Stimulated activated naive CD8-positive, alpha-beta T cell treated with anti-CD3 and anti-CD28 coated beads, Interleukin-15, Interleukin-2, amounts not matched to agents 100 ng/mL and 50 ng/mL, for 24 hours (primary cell): ENCODE measurements at regions not wholly inside any gene's neighbourhood (a gene's known extent, or its start where the extent isn't known, plus 50 kb on each side); places are given as distances from the start of the nearest gene placed in this dataset.

Experiments used
- H3K27ac Mint-ChIP-seq: one replicate; pipeline ENCODE4 v1.8.0; 2021; ENCODE audit warnings: mild to moderate bottlenecking, mixed read lengths
- H3K27me3 Mint-ChIP-seq: one replicate; pipeline ENCODE4 v1.8.0; 2021; ENCODE audit warnings: mixed read lengths
- H3K36me3 Mint-ChIP-seq: one replicate; pipeline ENCODE4 v1.8.0; 2021; ENCODE audit warnings: low read depth, mixed read lengths
- H3K4me1 Mint-ChIP-seq: one replicate; pipeline ENCODE4 v1.8.0; 2021; ENCODE audit warnings: low read depth, mixed read lengths
- H3K4me3 Mint-ChIP-seq: one replicate; pipeline ENCODE4 v1.8.0; 2021; ENCODE audit warnings: mild to moderate bottlenecking, mixed read lengths
- H3K9me3 Mint-ChIP-seq: one replicate; pipeline ENCODE4 v1.8.0; 2021; ENCODE audit warnings: mixed read lengths

- Mint-ChIP-seq H3K36me3 (no peaks in the 10 kb centered on the region), H3K4me1 (no peaks in the 10 kb centered on the region), H3K4me3 (no peak overlapping the region), H3K9me3 (peaks cover 5% of the 10 kb centered on the region), H3K27me3 (no peaks in the 10 kb centered on the region), H3K27ac (no peak overlapping the region)
These were observed 290.7 kb downstream of the RMST start for GRCh38 chr12:97753332-97753731.

- no peaks in the 10 kb centered on the region for H3K36me3 Mint-ChIP-seq
- H3K27me3 Mint-ChIP-seq = no peaks in the 10 kb centered on the region
- H3K4me1 Mint-ChIP-seq = no peaks in the 10 kb centered on the region
- H3K9me3 Mint-ChIP-seq = peaks cover 5% of the 10 kb centered on the region
- H3K27ac Mint-ChIP-seq = no peak overlapping the region
- no peak overlapping the region for H3K4me3 Mint-ChIP-seq
These were observed 291.7 kb downstream of the RMST start for GRCh38 chr12:97754306-97754705.

DNA sequence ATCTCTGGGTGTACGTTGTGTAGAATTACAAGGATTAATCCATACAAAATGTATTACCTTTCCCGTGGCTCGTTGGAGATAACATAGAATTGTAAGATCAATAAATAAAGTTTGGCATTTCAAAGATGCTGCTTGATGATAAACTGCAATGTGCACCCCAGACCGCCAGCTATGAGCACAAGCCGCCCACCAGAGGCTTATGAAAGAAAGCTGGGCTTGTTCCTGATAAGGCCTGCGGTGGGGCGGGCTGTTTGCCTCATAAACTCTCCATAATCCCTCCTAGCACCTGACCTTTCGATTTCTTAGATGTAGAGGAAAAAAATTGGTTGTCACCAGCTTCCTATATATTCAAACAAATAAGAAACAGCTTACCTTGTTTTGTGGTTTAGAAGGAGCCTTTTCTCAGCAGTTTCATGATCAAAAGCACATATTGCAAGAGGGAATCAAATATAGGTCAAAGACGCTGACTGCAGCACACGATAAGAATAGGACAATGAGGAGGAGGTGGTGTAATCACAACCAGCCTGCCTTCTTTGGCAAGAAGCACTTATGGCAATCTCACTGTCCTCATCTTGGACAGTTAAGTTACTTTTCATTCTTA is 293.6 kb downstream of the RMST start:
- no peak overlapping the region for H3K27ac Mint-ChIP-seq
- no peaks in the 10 kb centered on the region for H3K36me3 Mint-ChIP-seq
- peaks cover 5% of the 10 kb centered on the region for H3K9me3 Mint-ChIP-seq
- H3K27me3 Mint-ChIP-seq = no peaks in the 10 kb centered on the region
- H3K4me1 Mint-ChIP-seq = no peaks in the 10 kb centered on the region
- H3K4me3 Mint-ChIP-seq = no peak overlapping the region

- Mint-ChIP-seq H3K9me3 (peaks cover 5% of the 10 kb centered on the region), H3K36me3 (no peaks in the 10 kb centered on the region), H3K4me3 (no peak overlapping the region), H3K27ac (no peak overlapping the region), H3K27me3 (no peaks in the 10 kb centered on the region), H3K4me1 (no peaks in the 10 kb centered on the region)
These were observed 294.1 kb downstream of the RMST start for GRCh38 chr12:97756741-97757140.

DNA sequence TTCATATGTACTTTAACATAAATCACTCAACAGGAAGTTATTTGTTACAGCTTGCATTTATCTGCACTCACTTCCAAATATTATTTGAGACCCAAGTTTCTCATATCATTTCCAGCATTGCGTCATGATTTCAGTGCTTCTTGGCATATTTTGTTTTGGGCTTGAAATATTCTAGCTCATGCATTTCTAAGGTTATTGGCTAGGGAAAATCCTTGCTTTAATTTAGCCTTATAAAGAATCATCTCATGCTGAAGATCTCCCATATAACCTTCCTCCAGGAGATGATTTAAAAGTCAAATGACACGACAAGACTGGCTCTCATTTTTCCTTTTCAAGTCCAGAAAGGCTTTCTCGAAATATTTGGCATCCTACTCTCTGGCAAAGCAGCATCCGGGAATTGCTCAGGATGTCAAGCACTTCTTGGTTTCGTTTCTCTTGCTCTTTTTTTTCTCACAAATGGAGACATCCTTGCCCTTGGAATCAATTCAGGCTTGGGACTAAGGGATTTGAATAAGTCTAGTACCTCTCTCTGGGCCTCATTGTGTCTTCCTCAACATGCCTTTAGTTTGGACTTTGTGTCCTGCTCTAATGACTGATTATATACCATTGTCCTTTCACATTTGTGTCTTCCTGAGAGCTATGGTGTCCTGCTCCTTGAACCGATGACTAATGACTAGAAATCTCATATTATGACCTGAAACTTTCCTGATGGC is 295.0 kb downstream of the RMST start:
- Mint-ChIP-seq H3K27me3 (no peaks in the 10 kb centered on the region), H3K4me1 (no peaks in the 10 kb centered on the region), H3K36me3 (no peaks in the 10 kb centered on the region), H3K27ac (no peak overlapping the region), H3K4me3 (no peak overlapping the region), H3K9me3 (peaks cover 5% of the 10 kb centered on the region)

DNA sequence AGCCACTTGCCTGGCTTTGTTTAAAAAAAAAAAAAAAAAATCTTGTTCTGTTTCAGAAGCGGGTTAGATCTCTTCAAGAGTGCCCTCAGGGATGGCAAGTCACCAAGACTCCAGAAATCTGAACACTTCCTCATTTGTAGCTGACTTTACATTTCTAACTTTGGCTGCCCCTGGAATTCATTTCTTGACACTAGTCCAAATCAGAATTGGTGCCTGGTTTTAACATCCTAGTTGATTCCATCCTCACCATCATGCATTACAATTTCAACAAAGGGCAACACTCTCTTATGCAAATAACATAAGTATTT is 295.5 kb downstream of the RMST start:
- H3K27me3 Mint-ChIP-seq = no peaks in the 10 kb centered on the region
- no peaks in the 10 kb centered on the region for H3K4me1 Mint-ChIP-seq
- H3K27ac Mint-ChIP-seq = no peak overlapping the region
- H3K4me3 Mint-ChIP-seq = no peak overlapping the region
- no peaks in the 10 kb centered on the region for H3K36me3 Mint-ChIP-seq
- peaks cover 5% of the 10 kb centered on the region for H3K9me3 Mint-ChIP-seq

GRCh38 chr12:97758586-97758985 is 296.0 kb downstream of the RMST start:
- no peak overlapping the region for H3K4me3 Mint-ChIP-seq
- no peak overlapping the region for H3K27ac Mint-ChIP-seq
- H3K27me3 Mint-ChIP-seq = no peaks in the 10 kb centered on the region

DNA sequence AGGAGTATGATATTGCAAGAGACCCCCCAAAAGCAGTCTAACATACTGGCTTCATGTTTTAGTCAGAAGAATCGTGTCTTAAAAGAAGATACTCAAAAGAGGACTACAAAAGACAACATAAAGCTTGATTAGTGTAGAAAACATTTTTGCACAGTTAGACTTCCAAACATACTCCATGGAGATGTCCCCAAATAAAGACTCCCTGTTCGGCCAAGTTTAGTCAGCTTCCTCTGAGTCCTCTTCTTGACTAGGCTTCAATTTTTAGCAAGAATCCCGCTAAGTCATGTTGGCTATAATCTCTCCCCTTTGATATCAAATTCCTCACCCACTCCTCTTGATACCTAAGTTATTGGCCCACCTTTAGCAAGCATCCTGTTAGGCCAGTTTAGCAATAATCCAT is 298.0 kb downstream of the RMST start:
- no peaks in the 10 kb centered on the region for H3K4me1 Mint-ChIP-seq
- H3K36me3 Mint-ChIP-seq = no peaks in the 10 kb centered on the region
- peaks cover 5% of the 10 kb centered on the region for H3K9me3 Mint-ChIP-seq
- no peak overlapping the region for H3K4me3 Mint-ChIP-seq
- H3K27me3 Mint-ChIP-seq = no peaks in the 10 kb centered on the region
- no peak overlapping the region for H3K27ac Mint-ChIP-seq

More at GRCh38 chr12:97758586-97758985, 296.0 kb downstream of the RMST start:
- H3K4me1 Mint-ChIP-seq = no peaks in the 10 kb centered on the region
- no peaks in the 10 kb centered on the region for H3K36me3 Mint-ChIP-seq
- H3K9me3 Mint-ChIP-seq = peaks cover 5% of the 10 kb centered on the region

DNA sequence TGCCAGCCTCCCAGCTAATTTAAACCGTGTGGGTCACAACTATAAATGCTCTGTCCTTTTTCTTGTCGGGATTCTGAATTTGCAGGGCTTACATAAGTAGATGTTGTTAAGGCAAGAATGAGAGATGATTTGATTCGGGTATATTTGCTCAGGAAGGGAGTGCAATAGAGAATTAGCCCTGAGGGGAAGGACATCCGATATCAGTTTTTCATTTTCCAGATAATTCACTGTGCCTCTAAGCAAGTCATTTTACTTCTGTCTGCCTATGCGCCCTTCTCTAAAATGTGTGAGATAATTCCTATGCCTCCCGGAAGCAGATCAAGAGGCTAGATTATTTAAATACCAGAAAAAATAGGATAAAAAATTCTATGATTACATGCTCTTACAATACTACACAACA is 300.5 kb downstream of the RMST start:
- no peaks in the 10 kb centered on the region for H3K4me1 Mint-ChIP-seq

GRCh38 chr12:97764700-97765099 is 302.1 kb downstream of the RMST start:
- Mint-ChIP-seq H3K4me3 (no peak overlapping the region), H3K4me1 (no peaks in the 10 kb centered on the region), H3K27me3 (no peaks in the 10 kb centered on the region), H3K27ac (no peak overlapping the region), H3K9me3 (no peaks in the 10 kb centered on the region), H3K36me3 (no peaks in the 10 kb centered on the region)

More for the DNA sequence above, 300.5 kb downstream of the RMST start:
- peaks cover 2% of the 10 kb centered on the region for H3K9me3 Mint-ChIP-seq
- H3K4me3 Mint-ChIP-seq = no peak overlapping the region
- no peaks in the 10 kb centered on the region for H3K27me3 Mint-ChIP-seq
- H3K27ac Mint-ChIP-seq = no peak overlapping the region
- H3K36me3 Mint-ChIP-seq = no peaks in the 10 kb centered on the region

- H3K27ac Mint-ChIP-seq = no peak overlapping the region
- no peaks in the 10 kb centered on the region for H3K36me3 Mint-ChIP-seq
- no peaks in the 10 kb centered on the region for H3K9me3 Mint-ChIP-seq
- no peaks in the 10 kb centered on the region for H3K4me1 Mint-ChIP-seq
- H3K27me3 Mint-ChIP-seq = no peaks in the 10 kb centered on the region
- H3K4me3 Mint-ChIP-seq = no peak overlapping the region
These were observed 304.7 kb downstream of the RMST start for GRCh38 chr12:97767347-97767746.

GRCh38 chr12:97778111-97778510 is 315.5 kb downstream of the RMST start:
- no peak overlapping the region for H3K4me3 Mint-ChIP-seq
- H3K9me3 Mint-ChIP-seq = peaks cover 7% of the 10 kb centered on the region
- H3K27me3 Mint-ChIP-seq = no peaks in the 10 kb centered on the region
- H3K36me3 Mint-ChIP-seq = no peaks in the 10 kb centered on the region
- no peak overlapping the region for H3K27ac Mint-ChIP-seq
- H3K4me1 Mint-ChIP-seq = no peaks in the 10 kb centered on the region

DNA sequence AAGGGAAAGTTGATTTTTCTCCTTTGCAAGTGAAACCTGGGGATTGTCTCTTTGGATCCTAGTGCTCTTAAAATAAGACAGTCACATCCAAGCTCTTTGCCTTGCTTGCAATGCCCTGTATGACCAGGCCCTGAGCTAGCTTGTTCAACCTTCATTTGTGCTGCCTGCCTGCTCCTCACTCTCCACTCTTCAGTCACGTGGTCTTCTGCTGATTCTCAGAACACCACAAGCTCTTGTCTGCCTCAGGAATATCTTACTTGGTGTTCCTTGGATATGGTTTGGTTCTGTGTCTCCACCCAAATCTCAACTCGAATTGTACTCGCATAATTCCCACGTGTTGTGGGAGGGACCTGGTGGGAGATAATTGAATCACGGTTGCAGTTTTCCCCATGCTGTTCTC is 318.7 kb downstream of the RMST start:
- Mint-ChIP-seq H3K9me3 (peaks cover 4% of the 10 kb centered on the region), H3K4me1 (no peaks in the 10 kb centered on the region), H3K4me3 (no peak overlapping the region), H3K36me3 (no peaks in the 10 kb centered on the region), H3K27me3 (no peaks in the 10 kb centered on the region), H3K27ac (no peak overlapping the region)

DNA sequence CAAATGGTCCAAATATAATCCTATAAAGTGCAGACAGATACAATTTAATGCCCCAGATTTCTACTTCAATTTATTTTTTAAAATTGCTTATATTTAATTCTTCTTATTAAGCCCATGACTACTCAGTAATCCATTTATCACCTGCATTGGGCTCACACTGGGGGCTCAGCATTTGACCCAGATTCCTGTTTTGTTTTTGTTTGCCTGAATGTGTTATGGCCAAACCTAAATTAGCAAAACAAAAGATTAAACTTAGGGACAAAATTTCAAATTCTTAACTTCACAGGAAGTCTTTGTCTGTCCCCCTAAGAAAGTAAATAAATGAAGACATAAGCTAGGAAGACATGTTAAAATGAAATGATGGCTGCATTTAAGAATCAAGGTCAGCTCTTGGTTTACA is 322.3 kb downstream of the RMST start:
- Mint-ChIP-seq H3K4me3 (no peak overlapping the region), H3K36me3 (no peaks in the 10 kb centered on the region), H3K4me1 (no peaks in the 10 kb centered on the region), H3K9me3 (no peaks in the 10 kb centered on the region), H3K27me3 (no peaks in the 10 kb centered on the region), H3K27ac (no peak overlapping the region)

DNA sequence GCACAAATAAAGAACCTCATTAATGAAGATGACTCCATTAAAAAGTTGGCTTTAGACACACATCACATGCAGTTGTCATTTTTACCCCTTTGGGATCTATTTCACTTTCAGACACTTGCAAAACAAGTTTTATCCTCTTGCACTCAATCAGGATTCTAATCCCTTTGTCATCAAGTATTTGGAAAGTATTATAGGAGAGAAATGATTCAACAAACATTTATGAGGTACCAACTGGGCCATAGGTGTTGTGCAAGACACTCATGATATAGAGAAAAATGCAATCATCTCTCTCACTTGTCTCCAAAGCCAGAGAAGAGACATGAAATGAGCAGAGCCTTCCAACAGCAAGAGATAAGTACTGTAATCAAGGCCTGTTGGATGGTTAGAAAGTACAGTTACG is 327.7 kb downstream of the RMST start:
- H3K27ac Mint-ChIP-seq = no peak overlapping the region

GRCh38 chr12:97797473-97797872 is 334.9 kb downstream of the RMST start:
- H3K9me3 Mint-ChIP-seq = no peaks in the 10 kb centered on the region
- no peak overlapping the region for H3K4me3 Mint-ChIP-seq
- no peaks in the 10 kb centered on the region for H3K27me3 Mint-ChIP-seq
- no peak overlapping the region for H3K27ac Mint-ChIP-seq
- H3K4me1 Mint-ChIP-seq = no peaks in the 10 kb centered on the region
- H3K36me3 Mint-ChIP-seq = no peaks in the 10 kb centered on the region

More for the DNA sequence above, 327.7 kb downstream of the RMST start:
- H3K4me3 Mint-ChIP-seq = no peak overlapping the region
- no peaks in the 10 kb centered on the region for H3K36me3 Mint-ChIP-seq
- no peaks in the 10 kb centered on the region for H3K27me3 Mint-ChIP-seq
- no peaks in the 10 kb centered on the region for H3K4me1 Mint-ChIP-seq
- H3K9me3 Mint-ChIP-seq = no peaks in the 10 kb centered on the region
